ENCODE measurements at regions not wholly inside any gene's neighbourhood (a gene's known extent, or its start where the extent isn't known, plus 50 kb on each side); places are given as distances from the start of the nearest gene placed in this dataset.

- no peaks in the 10 kb centered on the region for H3K9me3 Mint-ChIP-seq (ENCODE audit: low read depth)
- H3K4me3 Mint-ChIP-seq (ENCODE audit: low read depth), result no peak overlapping the region
- DNase-seq (ENCODE audit: low spot score, unreplicated experiment), result no peak
- no peaks in the 10 kb centered on the region for H3K27me3 Mint-ChIP-seq
- no peaks in the 10 kb centered on the region for H3K36me3 Mint-ChIP-seq (ENCODE audit: insufficient read depth)
- H3K27ac Mint-ChIP-seq, result no peak overlapping the region
- peaks cover 7% of the 10 kb centered on the region for H3K4me1 Mint-ChIP-seq (ENCODE audit: low read depth)
- TF ChIP-seq CTCF (IDR thresholded peaks at IDR 0.05; ENCODE audit: unreplicated experiment), result no peak
Observed at GRCh38 chr5:110256298-110256697, 470.2 kb downstream of the TMEM232 start.

DNA sequence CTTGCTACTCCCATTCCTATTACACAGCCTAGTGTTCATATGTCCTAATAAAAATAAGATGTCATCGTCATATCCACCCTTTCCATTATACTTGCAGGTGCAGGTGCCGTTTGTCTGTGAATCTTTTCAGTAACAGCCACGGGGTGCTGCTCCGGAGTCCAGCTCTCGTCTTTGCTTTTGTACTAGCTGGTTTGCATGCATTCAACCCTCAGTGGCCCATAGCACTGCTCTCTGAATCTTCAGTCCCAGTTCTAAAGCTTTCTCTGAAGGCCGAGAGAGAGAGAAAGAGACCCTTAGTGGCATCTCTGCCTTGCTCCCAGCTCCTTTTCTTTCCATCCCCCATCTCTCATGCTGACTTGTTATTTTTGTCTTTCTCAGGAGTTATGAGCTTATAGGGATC, 468.5 kb downstream of the TMEM232 start:
- H3K4me3 Mint-ChIP-seq (ENCODE audit: low read depth), result no peak overlapping the region
- no peak for DNase-seq (ENCODE audit: low spot score, unreplicated experiment)
- H3K27ac Mint-ChIP-seq, result no peak overlapping the region
- peaks cover 7% of the 10 kb centered on the region for H3K4me1 Mint-ChIP-seq (ENCODE audit: low read depth)
- no peaks in the 10 kb centered on the region for H3K9me3 Mint-ChIP-seq (ENCODE audit: low read depth)
- no peak for TF ChIP-seq CTCF (IDR thresholded peaks at IDR 0.05; ENCODE audit: unreplicated experiment)
- H3K36me3 Mint-ChIP-seq (ENCODE audit: insufficient read depth), result no peaks in the 10 kb centered on the region
- no peaks in the 10 kb centered on the region for H3K27me3 Mint-ChIP-seq

- no peak overlapping the region for H3K27ac Mint-ChIP-seq
- no peaks in the 10 kb centered on the region for H3K9me3 Mint-ChIP-seq (ENCODE audit: low read depth)
Observed at GRCh38 chr5:110258460-110259216, 467.8 kb downstream of the TMEM232 start.

DNA sequence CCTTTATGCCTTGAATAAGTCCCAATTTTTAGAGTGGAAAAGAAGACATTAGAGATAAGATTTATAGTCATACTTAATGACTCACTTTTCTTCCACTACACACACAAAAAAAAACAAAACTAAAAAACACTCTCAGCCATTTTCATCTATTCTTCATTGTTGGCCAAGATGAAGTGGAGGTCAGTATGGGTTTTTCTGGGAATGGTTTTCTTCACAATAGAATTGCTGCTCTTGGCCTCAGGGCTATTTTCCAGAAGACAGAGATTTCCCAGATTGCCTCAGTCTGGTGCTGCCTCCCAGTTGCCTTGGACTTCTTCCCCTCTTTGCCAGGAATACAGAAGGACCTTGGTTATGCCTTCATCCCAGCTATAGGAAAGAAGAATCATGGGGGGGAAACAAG, 463.7 kb downstream of the TMEM232 start:
- Mint-ChIP-seq H3K36me3 (ENCODE audit: insufficient read depth) (no peaks in the 10 kb centered on the region), H3K27ac (no peak overlapping the region), H3K4me3 (ENCODE audit: low read depth) (no peak overlapping the region), H3K4me1 (ENCODE audit: low read depth) (peaks cover 7% of the 10 kb centered on the region), H3K27me3 (no peaks in the 10 kb centered on the region), H3K9me3 (ENCODE audit: low read depth) (no peaks in the 10 kb centered on the region)
- TF ChIP-seq CTCF (IDR thresholded peaks at IDR 0.05; ENCODE audit: unreplicated experiment), result no peak
- no peak for DNase-seq (ENCODE audit: low spot score, unreplicated experiment)

More at GRCh38 chr5:110258460-110259216, 467.8 kb downstream of the TMEM232 start:
- no peak for DNase-seq (ENCODE audit: low spot score, unreplicated experiment)
- Mint-ChIP-seq H3K4me1 (ENCODE audit: low read depth) (peaks cover 7% of the 10 kb centered on the region), H3K4me3 (ENCODE audit: low read depth) (no peak overlapping the region), H3K27me3 (no peaks in the 10 kb centered on the region), H3K36me3 (ENCODE audit: insufficient read depth) (no peaks in the 10 kb centered on the region)
- TF ChIP-seq CTCF (IDR thresholded peaks at IDR 0.05; ENCODE audit: unreplicated experiment), result no peak

- no peak for TF ChIP-seq CTCF (IDR thresholded peaks at IDR 0.05; ENCODE audit: unreplicated experiment)
- no peak overlapping the region for H3K27ac Mint-ChIP-seq
- H3K9me3 Mint-ChIP-seq (ENCODE audit: low read depth), result no peaks in the 10 kb centered on the region
- H3K4me3 Mint-ChIP-seq (ENCODE audit: low read depth), result no peak overlapping the region
- no peak for DNase-seq (ENCODE audit: low spot score, unreplicated experiment)
- peaks cover 2% of the 10 kb centered on the region for H3K4me1 Mint-ChIP-seq (ENCODE audit: low read depth)
- no peaks in the 10 kb centered on the region for H3K36me3 Mint-ChIP-seq (ENCODE audit: insufficient read depth)
- no peaks in the 10 kb centered on the region for H3K27me3 Mint-ChIP-seq
Observed at GRCh38 chr5:110264661-110265060, 461.8 kb downstream of the TMEM232 start.
